HFF-Myc (cell line): ENCODE measurements at regions not wholly inside any gene's neighbourhood (a gene's known extent, or its start where the extent isn't known, plus 50 kb on each side); places are given as distances from the start of the nearest gene placed in this dataset.

ENCODE experiments used
- DNase-seq: peaks from one replicate; pipeline ENCODE4 v3.0.0-alpha.2; 2011; ENCODE audit warnings: low read depth; ENCODE audit errors: extremely low read depth
- H3K4me3 ChIP-seq: replicated peaks from 2 replicates; pipeline ENCODE4 v1.5.1; 2011; ENCODE audit warnings: low read depth, mild to moderate bottlenecking, control low read depth, low read length
- CTCF ChIP-seq: IDR thresholded peaks from 2 replicates; pipeline ENCODE4 v1.5.1; 2012; ENCODE audit warnings: mild to moderate bottlenecking, low read depth, low read length, control low read depth; ENCODE audit errors: missing control alignments

- no peak for TF ChIP-seq CTCF
- H3K4me3 ChIP-seq, result no peak overlapping the region
- no peak for DNase-seq
Observed at GRCh38 chr6:66029391-66029790, 322.4 kb upstream of the EYS start.

GRCh38 chr6:65999288-65999791 is 292.3 kb upstream of the EYS start:
- DNase-seq, result no peak
- H3K4me3 ChIP-seq, result no peak overlapping the region
- no peak for TF ChIP-seq CTCF

- DNase-seq, result no peak
- TF ChIP-seq CTCF, result no peak
- H3K4me3 ChIP-seq, result no peak overlapping the region
Observed at GRCh38 chr6:65998544-65998943, 291.5 kb upstream of the EYS start.

- TF ChIP-seq CTCF, result no peak
- no peak overlapping the region for H3K4me3 ChIP-seq
- no peak for DNase-seq
Observed at GRCh38 chr6:65997539-65997938, 290.5 kb upstream of the EYS start.

- no peak overlapping the region for H3K4me3 ChIP-seq
- DNase-seq, result no peak
- no peak for TF ChIP-seq CTCF
Observed at GRCh38 chr6:65996096-65996495, 289.1 kb upstream of the EYS start.

- TF ChIP-seq CTCF, result no peak
- no peak overlapping the region for H3K4me3 ChIP-seq
- DNase-seq, result no peak
Observed at GRCh38 chr6:65989676-65990075, 282.6 kb upstream of the EYS start.

GRCh38 chr6:65988006-65988405 is 281.0 kb upstream of the EYS start:
- no peak overlapping the region for H3K4me3 ChIP-seq
- no peak for DNase-seq
- TF ChIP-seq CTCF, result no peak
